ENCODE measurements at regions not wholly inside any gene's neighbourhood (a gene's known extent, or its start where the extent isn't known, plus 50 kb on each side); places are given as distances from the start of the nearest gene placed in this dataset.
A peak's percentile ranks its signal among the peaks of the same experiment; 100 is the strongest.
"Not testable (repeated sequence)": the region's sequence is repeated elsewhere in the genome, so short reads cannot be mapped to it uniquely, and the experiment has no call there.

- DNase-seq (ENCODE audit: low read depth) = no peak
Observed at GRCh38 chr17:31677036-31677435, 182.0 kb downstream of the COPRS start.

DNA sequence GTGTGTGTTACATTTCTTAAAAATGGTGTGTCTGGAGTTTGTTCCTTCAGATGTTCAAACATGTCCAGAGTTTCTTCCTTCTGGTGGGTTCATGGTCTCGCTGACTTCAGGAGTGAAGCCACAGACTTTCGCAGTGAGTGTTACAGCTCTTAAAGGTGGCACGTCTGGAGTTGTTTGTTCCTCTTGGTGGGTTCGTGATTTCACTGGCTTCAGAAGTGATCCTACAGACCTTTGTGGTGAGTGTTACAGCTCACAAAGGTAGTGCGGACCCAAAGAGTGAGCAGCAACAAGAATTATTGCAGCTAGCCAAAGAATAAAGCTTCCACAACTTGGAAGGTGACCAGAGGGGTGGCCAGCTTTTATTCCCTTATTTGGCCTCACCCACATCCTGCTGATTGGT is 183.7 kb downstream of the COPRS start:
- not testable (repeated sequence) for DNase-seq (ENCODE audit: low read depth)

DNA sequence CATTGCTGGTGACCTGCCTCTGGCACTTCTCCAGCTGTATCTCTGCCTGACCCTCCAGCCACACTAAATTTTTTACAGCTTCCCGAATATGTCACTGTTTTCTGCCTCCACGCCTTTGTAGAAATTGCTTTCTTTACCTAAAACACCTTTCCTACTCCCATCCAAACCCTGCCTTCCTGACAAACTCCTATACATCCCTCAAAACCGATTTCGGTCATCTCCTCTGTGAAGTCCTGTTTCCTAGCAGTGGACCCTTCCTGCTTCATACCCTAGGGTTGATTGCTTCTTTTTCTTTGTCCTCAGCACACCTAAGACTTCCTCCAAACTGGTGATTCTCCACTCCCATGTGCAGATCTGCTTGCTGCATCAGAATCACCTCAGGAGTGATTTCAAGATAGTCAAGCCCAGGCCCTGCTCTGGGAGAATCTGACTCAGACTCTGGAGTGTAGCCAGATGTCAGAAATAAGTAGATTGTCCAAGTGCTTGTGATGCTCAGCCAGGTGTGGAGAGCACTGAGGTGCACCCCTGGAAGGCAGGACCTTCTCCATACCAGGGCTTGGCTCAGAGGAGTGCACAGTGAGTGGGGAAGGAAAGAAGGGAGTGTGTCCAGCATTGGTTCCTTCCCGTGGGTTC is 184.2 kb downstream of the COPRS start:
- DNase-seq (ENCODE audit: low read depth) = no peak

- no peak for DNase-seq (ENCODE audit: low read depth)
Observed at GRCh38 chr17:31674305-31674704, 184.7 kb downstream of the COPRS start.

- DNase-seq (ENCODE audit: low read depth) = no peak
Observed at GRCh38 chr17:31673076-31673475, 186.0 kb downstream of the COPRS start.

- no peak for DNase-seq (ENCODE audit: low read depth)
Observed at GRCh38 chr17:31672161-31672819, 186.8 kb downstream of the COPRS start.

- peak; percentile 2 for DNase-seq (ENCODE audit: low read depth)
Observed at GRCh38 chr17:31663576-31663975, 195.5 kb downstream of the COPRS start.

- no peak for DNase-seq (ENCODE audit: low read depth)
Observed at GRCh38 chr17:31660684-31661083, 198.4 kb downstream of the COPRS start.

- DNase-seq (ENCODE audit: low read depth) = no peak
Observed at GRCh38 chr17:31657876-31658275, 201.2 kb downstream of the COPRS start.

DNA sequence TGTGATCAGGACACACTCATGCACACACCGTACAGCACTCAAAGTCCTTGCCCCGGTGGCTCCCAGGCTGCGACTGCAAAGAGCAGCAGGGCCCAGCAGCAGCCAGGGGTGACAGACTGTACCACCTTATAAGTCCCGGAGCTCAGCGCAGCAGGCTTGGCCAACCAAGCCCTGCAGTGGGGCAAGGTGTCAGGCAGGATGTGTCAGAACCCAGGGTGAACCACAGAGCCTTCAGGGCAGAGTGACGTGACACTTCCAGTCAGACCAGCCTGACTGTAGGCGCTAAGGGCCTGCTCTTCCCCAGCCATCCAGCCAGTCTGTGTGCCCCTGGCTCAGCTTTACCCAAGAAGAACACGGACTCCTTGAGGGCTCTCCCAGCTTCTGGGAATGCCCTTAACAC is 204.1 kb downstream of the COPRS start:
- no peak for DNase-seq (ENCODE audit: low read depth)

- DNase-seq (ENCODE audit: low read depth) = no peak
Observed at GRCh38 chr17:31653691-31654090, 205.4 kb downstream of the COPRS start.

DNA sequence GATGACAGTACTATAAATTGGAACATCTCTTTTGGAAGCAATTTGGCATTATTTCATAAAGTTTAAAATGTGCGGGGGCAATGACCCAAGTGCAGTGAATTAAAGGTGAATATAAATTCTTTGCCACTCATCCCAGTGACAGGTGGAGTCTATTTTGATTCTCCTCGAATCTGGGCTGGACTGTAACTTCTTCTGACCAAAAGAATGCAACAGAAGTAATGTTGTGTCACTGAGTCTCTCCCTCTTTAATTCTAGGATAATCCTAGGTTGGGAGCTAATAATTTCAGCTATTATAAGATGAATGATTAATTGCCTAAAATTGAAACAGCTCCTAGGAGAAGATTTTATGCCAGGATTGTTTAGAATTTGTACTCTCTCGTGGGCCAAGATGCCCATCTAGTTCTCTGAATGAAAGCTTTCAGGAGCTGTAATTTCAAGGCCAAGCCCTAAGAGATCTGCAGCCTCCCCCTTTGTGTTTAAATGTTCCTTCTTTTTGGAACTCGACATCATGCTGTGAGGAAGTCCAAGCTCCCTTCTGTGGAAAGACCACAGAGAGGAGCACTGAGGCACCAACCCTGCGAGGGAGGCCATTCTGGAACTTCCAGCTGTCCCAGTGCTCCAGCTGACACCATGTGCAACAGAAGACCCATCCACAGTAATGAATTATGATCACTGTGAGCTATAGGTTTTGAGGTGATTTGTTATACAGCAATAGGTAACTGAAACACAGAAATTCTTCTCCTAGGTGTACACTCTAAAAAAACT is 208.1 kb downstream of the COPRS start:
- no peak for DNase-seq (ENCODE audit: low read depth)

DNA sequence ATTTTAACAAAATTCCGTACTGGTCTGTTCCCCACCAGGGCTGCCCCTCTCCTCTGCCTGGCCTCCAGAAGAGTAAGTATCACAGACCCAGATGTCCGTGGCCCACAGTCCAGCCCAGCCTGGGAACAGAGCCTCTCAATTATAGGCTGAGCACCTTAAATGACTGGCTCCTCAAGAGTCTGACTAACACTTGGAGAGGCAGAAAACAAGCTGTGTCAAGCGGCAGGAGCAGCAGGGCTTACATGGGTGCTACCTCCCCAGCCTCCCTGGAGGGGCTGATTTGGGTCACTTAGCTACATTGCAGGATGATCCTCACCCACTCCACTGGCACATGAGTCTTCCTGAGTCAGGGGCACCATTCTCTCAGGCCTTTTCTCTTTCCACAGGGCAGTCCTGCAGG is 209.7 kb downstream of the COPRS start:
- DNase-seq (ENCODE audit: low read depth) = no peak

DNA sequence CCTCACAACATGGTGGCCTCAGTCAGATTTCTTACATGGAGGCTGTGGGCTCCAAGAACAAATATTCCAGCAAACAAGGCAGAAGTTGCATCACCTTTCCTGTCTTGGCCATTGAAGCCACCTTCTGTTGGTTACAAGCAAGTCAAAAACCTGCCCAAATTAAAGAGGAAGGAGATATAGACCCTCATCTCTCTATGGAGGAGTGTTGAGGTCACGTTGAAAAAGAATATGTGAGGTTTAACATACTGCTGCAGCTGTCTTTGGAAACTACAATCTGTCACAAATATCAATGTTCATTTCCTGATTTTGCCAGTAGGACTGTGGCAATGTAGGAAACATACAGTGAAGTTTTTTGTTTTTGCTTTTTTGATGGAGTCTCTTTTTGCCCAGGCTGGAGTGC is 211.4 kb downstream of the COPRS start:
- no peak for DNase-seq (ENCODE audit: low read depth)

GRCh38 chr17:31646642-31647041 is 212.4 kb downstream of the COPRS start:
- DNase-seq (ENCODE audit: low read depth) = no peak

- no peak for DNase-seq (ENCODE audit: low read depth)
Observed at GRCh38 chr17:31645351-31645750, 213.7 kb downstream of the COPRS start.

- DNase-seq (ENCODE audit: low read depth) = no peak
Observed at GRCh38 chr17:31631766-31632165, 227.3 kb downstream of the COPRS start.

GRCh38 chr17:31630866-31631265 is 228.2 kb downstream of the COPRS start:
- DNase-seq (ENCODE audit: low read depth) = not testable (repeated sequence)

GRCh38 chr17:31629696-31630470 is 229.2 kb downstream of the COPRS start:
- DNase-seq (ENCODE audit: low read depth) = peak; percentile 82

DNA sequence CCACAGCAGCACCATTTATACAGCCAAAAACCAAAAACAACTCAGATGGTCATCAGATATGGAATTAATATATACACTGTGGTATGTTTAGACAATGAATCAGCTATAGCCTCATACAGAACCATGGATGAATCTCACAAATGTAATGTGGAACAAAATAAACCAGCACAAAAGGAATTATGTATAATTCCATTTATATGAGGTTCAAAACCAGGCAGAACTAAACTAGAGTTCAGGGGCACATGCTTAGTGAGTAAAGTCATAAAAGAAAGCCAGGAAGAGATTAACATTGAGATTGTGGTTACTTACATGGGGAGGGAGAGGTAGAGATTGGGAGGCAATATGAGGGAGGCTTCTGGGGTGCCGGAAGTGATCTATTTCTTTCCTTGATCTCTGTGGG is 231.1 kb downstream of the COPRS start:
- DNase-seq (ENCODE audit: low read depth) = peak; percentile 84

- DNase-seq (ENCODE audit: low read depth) = no peak
Observed at GRCh38 chr17:31623990-31624389, 232.5 kb downstream of the RAB11FIP4 start.

DNA sequence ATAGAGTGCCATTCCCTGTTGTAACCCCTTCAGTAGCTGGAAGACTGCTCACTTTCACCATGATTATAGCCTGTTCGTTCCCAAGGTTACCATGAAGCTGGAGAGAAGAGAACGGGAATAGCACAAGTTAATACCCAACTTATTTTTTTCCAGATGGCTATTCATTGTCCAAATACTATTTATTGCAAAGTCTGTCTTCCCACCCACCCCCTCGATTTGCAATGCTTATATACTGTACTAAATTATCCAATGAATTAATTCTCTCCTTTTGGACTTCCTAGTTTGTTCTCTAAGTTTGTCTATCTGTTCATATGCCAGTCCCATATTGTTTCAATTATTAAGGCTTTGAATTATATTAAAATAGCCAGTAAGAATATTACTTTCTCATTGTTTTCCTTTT is 231.0 kb downstream of the RAB11FIP4 start:
- no peak for DNase-seq (ENCODE audit: low read depth)

- no peak for DNase-seq (ENCODE audit: low read depth)
Observed at GRCh38 chr17:31621566-31621965, 230.1 kb downstream of the RAB11FIP4 start.
